ENCODE measurements at regions not wholly inside any gene's neighbourhood (a gene's known extent, or its start where the extent isn't known, plus 50 kb on each side); places are given as distances from the start of the nearest gene placed in this dataset.

GRCh38 chr14:96662116-96662970 is 134.8 kb upstream of the VRK1 start:
- no peak overlapping the region for H3K4me3 ChIP-seq
- H3K4me1 ChIP-seq (ENCODE audit: control insufficient read depth in 5 of 5, insufficient read depth in 5 of 5, low read length in 5 of 5): no peaks in the 10 kb centered on the region
- H3K9ac ChIP-seq (ENCODE audit: insufficient read depth in 1 of 2, low read length in 2 of 2): no peak overlapping the region
- H3K27me3 ChIP-seq (ENCODE audit: control insufficient read depth in 3 of 3, insufficient read depth in 3 of 3, low read length in 2 of 3): no peaks in the 10 kb centered on the region
- H3K36me3 ChIP-seq (ENCODE audit: control insufficient read depth in 4 of 4, insufficient read depth in 4 of 4, low read length in 4 of 4): no peaks in the 10 kb centered on the region
- peak in 1 of 3 donors; percentile 10 for DNase-seq
- TF ChIP-seq CTCF (IDR thresholded peaks at IDR 0.05; ENCODE audit: control extremely low read depth, extremely low read depth): no peak
- 78 to 87% methylated on average over 15 of the region's 15 CpGs for WGBS, 2 donors
- no peak overlapping the region for H3K27ac ChIP-seq (ENCODE audit: low read depth in 1 of 2, low read length in 1 of 2)
- no peak for ATAC-seq (ENCODE audit: insufficient read depth, low FRiP score)
- peaks cover 0 to 3% (median under 1%) of the 10 kb centered on the region in 4 donors for H3K9me3 ChIP-seq (ENCODE audit: control insufficient read depth in 4 of 4, insufficient read depth in 3 of 4, low read length in 3 of 4)

- ATAC-seq (ENCODE audit: insufficient read depth, low FRiP score) (no peak), DNase-seq (no peak)
- Histone ChIP-seq H3K9ac (ENCODE audit: insufficient read depth in 1 of 2, low read length in 2 of 2) (no peak overlapping the region), H3K9me3 (ENCODE audit: control insufficient read depth in 4 of 4, insufficient read depth in 3 of 4, low read length in 3 of 4) (peaks cover 0 to 3% (median 0%) of the 10 kb centered on the region in 4 donors), H3K36me3 (ENCODE audit: control insufficient read depth in 4 of 4, insufficient read depth in 4 of 4, low read length in 4 of 4) (no peaks in the 10 kb centered on the region), H3K4me1 (ENCODE audit: control insufficient read depth in 5 of 5, insufficient read depth in 5 of 5, low read length in 5 of 5) (no peaks in the 10 kb centered on the region), H3K27ac (ENCODE audit: low read depth in 1 of 2, low read length in 1 of 2) (no peak overlapping the region), H3K27me3 (ENCODE audit: control insufficient read depth in 3 of 3, insufficient read depth in 3 of 3, low read length in 2 of 3) (no peaks in the 10 kb centered on the region), H3K4me3 (no peak overlapping the region)
- WGBS, 2 donors: 82 to 90% methylated on average over 19 of the region's 19 CpGs
- TF ChIP-seq CTCF (IDR thresholded peaks at IDR 0.05; ENCODE audit: control extremely low read depth, extremely low read depth): no peak
Measured at GRCh38 chr14:96663076-96663475, 134.1 kb upstream of the VRK1 start.

- no peak overlapping the region for H3K9ac ChIP-seq (ENCODE audit: insufficient read depth in 1 of 2, low read length in 2 of 2)
- H3K4me3 ChIP-seq: no peak overlapping the region
- no peak for TF ChIP-seq CTCF (IDR thresholded peaks at IDR 0.05; ENCODE audit: control extremely low read depth, extremely low read depth)
- H3K36me3 ChIP-seq (ENCODE audit: control insufficient read depth in 4 of 4, insufficient read depth in 4 of 4, low read length in 4 of 4): no peaks in the 10 kb centered on the region
- H3K27me3 ChIP-seq (ENCODE audit: control insufficient read depth in 3 of 3, insufficient read depth in 3 of 3, low read length in 2 of 3): no peaks in the 10 kb centered on the region
- no peak overlapping the region for H3K27ac ChIP-seq (ENCODE audit: low read depth in 1 of 2, low read length in 1 of 2)
- H3K4me1 ChIP-seq (ENCODE audit: control insufficient read depth in 5 of 5, insufficient read depth in 5 of 5, low read length in 5 of 5): no peaks in the 10 kb centered on the region
- DNase-seq: no peak
- no peak for ATAC-seq (ENCODE audit: insufficient read depth, low FRiP score)
- 81 to 92% methylated on average over 10 of the region's 10 CpGs for WGBS, 2 donors
- peaks cover 0 to 3% (median 0%) of the 10 kb centered on the region in 4 donors for H3K9me3 ChIP-seq (ENCODE audit: control insufficient read depth in 4 of 4, insufficient read depth in 3 of 4, low read length in 3 of 4)
Measured at GRCh38 chr14:96663491-96664067, 133.6 kb upstream of the VRK1 start.
